GM18517 (cell line): ENCODE measurements at regions not wholly inside any gene's neighbourhood (a gene's known extent, or its start where the extent isn't known, plus 50 kb on each side); places are given as distances from the start of the nearest gene placed in this dataset.
"Not testable (repeated sequence)": the region's sequence is repeated elsewhere in the genome, so short reads cannot be mapped to it uniquely, and the experiment has no call there.

ENCODE experiments used
- ATAC-seq: cut with Tn5 transposase; IDR thresholded peaks from one replicate; pipeline ENCODE4 v1.9.1; 2021; ENCODE audit warnings: mild to moderate bottlenecking, moderate library complexity; ENCODE audit not compliant: unreplicated experiment

GRCh38 chr3:38966811-38967692, 84.7 kb downstream of the SCN11A start:
- ATAC-seq: no peak

DNA sequence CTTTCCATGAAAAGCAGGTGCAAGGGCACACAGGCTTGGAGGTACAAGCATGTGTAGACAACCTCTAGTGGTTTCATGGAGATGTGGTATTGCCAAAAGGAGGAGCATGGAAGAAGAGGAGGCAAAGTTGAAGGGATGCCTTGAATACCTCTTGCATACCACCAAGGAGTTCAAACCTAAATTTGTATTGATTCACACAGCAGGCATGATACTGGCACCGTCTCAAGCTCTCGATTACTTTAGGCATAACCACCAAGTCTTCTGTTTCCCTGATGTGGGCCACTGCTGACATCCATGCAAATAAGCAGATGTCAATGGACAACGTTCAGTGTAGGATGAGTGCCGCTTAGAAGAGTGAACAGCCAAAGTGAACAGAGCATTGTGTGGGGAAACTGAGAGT, 87.1 kb downstream of the SCN11A start:
- no peak for ATAC-seq

DNA sequence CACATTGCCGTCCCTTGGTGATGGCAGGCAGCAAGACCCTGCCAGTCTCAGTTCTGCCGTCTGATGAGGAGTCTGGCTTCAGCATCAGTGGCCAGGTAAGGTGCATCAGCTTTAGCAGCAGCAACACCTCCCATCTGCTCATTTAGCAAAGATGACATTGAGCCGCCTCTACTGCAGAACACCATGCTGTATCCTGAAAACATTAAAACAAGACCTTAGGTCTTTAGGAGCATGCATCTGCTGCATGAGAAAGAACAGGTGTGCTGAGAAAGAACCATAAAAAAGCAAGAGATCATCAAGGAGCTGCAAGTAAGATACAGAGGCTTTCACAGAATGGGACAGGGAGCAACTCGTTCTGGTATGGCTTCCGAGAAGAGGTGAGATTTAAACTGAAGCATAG, 87.5 kb downstream of the SCN11A start:
- ATAC-seq: no peak

DNA sequence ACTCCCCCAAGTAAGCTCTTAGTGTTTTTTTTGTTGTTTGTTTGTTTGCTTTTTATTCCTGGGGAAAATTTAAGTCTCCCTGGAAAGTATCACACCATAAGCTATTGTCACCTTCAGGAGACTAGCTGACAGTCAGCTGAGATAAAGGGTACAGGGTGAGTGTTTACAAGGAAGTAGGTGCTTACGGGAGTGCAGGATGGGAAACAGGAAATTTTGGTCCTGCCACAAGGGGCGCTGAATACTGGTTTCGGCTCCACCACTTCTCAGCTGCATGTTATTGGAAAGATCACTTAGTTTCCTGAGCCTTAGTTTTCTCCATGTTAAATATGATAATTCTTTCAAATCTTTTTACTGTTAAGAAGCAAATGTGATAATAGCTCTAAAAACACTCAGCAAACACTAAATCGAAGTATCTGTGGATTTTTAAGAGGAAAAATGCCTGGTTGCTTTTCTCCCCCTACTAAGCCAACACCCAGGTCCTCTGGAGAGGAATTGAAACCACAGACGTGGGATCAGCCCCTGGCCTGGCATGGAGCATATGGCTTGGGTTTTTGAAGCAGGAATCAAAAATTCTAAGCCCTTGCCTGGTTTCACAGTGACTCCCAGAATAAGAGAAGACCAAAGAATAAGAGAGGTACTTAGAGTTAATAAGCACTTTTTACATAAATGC, 90.7 kb downstream of the SCN11A start:
- no peak for ATAC-seq

DNA sequence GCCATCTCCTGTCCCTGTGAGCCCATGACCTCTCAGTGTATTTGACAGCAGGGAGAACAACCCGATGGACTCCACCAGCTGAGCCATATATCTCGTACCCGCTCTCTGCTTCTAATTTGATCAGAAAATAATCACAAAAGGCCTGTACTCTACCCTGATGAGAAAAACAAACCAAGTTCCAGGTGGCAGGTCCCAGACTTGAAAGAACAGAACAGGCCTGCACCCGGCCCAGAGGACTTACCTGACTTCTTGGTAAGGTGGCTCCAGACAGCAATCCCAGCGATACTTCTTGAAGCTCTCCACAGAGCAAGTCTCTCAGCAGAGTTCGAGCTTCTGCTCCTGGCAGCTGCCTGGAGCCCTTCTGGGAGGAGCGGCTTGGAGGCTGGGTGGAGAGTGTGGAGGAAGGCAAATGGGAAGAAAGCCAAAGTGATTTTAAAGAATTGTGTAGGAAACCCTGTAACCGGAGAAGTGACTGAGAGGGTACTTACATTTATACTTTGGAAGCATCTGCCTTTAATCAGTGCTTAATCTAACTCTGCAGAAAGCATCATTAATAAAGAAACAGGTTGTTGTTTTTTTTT, 91.6 kb downstream of the SCN11A start:
- no peak for ATAC-seq

DNA sequence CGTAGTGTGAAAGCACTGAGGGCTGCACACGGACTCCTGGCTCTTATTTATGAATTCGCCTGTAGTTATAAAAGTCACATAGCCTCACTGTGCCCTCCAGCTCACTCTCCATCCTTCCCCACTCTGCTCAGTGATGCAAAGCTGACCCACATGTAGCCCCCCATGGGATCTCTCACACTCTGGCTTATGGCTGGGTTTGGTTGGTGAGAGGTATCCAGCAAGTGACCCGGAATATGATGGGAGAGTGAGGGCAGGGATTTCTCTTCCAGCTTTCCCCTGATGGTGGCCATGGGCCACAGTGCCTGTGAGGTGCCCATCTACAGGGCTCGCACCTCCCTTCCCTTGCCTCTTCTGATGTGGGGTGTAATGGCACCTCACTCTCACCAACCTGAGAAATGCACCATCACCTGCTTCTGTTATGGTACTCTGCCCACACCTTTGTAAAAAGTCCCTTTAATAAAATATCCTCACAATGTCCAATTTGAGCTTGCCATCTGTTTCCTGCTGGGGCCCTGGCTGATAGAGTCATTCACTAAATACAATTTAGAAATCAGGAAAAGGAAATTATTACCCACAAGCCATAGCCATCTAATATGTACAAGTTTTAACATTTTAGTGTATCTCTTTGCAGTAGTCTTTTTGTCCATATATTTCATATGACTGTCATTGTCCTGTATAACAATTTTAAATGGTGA, 93.6 kb downstream of the SCN11A start:
- ATAC-seq: no peak

DNA sequence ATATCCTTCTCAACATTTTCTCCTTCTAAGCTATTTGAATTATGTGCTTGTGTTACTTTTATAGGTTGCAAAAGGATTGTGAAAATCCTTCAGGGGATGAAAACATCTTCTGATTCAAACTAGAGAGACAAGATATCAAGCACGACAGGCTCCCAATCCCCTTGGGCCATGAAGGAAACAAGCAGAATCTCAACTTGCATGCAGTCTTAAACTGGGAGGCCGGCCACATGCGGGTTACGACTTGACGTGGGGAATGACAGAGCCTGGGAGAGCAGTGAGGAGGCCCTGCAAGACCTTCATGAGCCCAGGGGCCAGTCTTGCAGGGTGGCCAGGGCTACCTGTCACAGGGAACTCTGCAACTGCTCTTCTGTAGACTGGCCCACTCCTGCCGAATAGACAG, 94.4 kb downstream of the SCN11A start:
- ATAC-seq: no peak

- no peak for ATAC-seq
Observed at GRCh38 chr3:38952721-38953120, 99.0 kb downstream of the SCN11A start.

DNA sequence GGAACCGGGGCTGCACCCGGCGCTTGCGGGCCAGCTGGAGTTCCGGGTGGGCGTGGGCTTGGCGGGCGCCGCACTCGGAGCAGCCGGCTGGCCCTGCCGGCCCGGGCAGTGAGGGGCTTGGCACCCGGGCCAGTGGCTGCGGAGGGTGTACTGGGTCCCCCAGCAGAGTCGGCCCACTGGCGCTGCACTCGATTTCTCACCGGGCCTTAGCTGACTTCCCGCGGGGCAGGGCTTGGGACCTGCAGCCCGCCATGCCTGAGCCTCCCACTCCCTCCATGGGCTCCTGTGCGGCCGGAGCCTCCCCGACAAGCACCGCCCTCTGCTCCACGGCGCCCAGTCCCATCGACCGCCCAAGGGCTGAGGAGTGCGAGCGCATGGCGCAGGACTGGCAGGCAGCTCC, 100.6 kb downstream of the SCN11A start:
- ATAC-seq: not testable (repeated sequence)

- no peak for ATAC-seq
Observed at GRCh38 chr3:38950581-38950980, 101.2 kb downstream of the SCN11A start.

DNA sequence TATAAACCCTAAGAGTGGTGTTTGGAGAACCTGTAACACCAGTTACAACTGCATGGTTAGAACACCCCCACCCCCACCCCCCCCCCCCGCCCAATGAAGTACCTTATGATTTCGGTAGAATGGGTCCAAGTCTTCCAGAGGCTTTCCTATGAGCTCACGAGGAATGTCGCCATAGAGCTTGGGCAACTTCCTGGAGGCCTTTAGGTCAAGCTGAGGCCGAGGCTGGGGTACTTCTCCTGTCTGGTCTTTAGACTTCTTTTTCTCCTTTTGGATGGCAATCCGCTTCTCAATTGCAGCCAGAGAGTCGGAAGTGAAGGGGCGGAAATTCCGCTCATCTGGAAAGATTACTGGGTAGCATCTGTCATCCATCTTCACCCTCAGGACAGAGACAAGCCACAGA, 101.8 kb downstream of the SCN11A start:
- ATAC-seq: no peak

- no peak for ATAC-seq
Observed at GRCh38 chr3:38940394-38940793, 111.3 kb downstream of the SCN11A start.

- ATAC-seq: no peak
Observed at GRCh38 chr3:38925351-38925750, 109.3 kb upstream of the SCN10A start.

- ATAC-seq: no peak
Observed at GRCh38 chr3:38916706-38917105, 100.7 kb upstream of the SCN10A start.

GRCh38 chr3:38907426-38907825, 91.4 kb upstream of the SCN10A start:
- ATAC-seq: no peak

GRCh38 chr3:38890426-38890825, 74.4 kb upstream of the SCN10A start:
- no peak for ATAC-seq

- ATAC-seq: no peak
Observed at GRCh38 chr3:38878646-38879045, 62.6 kb upstream of the SCN10A start.
